Stimulated activated CD4-positive, alpha-beta T cell treated with anti-CD3 and anti-CD28 coated beads, Interleukin-15, amount 100 ng/mL, for 24 hours (primary cell): ENCODE measurements at regions not wholly inside any gene's neighbourhood (a gene's known extent, or its start where the extent isn't known, plus 50 kb on each side); places are given as distances from the start of the nearest gene placed in this dataset.
A peak's percentile ranks its signal among the peaks of the same experiment; 100 is the strongest.
"Not testable (repeated sequence)": the region's sequence is repeated elsewhere in the genome, so short reads cannot be mapped to it uniquely, and the experiment has no call there.

Experiments used
- DNase-seq: peaks from one replicate; pipeline ENCODE4 v3.0.0-alpha.2; 2020

GRCh38 chr3:22836131-22836530 lies 367.0 kb upstream of the UBE2E2 start:
- no peak for DNase-seq

DNA sequence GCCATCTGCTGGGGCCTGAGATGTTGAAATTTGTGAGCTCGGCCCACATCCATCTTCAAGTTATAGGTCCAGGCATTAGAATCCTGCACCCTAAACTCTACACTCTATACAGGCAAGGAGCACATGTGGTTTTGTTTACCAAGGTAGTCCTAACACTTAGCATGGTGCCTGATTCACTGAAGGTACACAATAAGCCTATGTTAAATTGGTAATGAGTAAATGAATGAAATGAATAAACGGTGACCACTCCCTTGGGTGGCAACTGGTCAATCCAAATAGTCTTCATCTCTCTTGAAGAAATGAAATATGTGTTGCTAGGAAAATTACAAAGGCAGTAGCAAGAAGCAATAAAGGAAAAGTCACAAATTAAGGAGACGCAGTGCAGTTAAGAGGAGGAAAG lies 359.3 kb upstream of the UBE2E2 start:
- no peak for DNase-seq

GRCh38 chr3:22846566-22846965 lies 356.6 kb upstream of the UBE2E2 start:
- no peak for DNase-seq

- not testable (repeated sequence) for DNase-seq
Observed at GRCh38 chr3:22849583-22849982, 353.5 kb upstream of the UBE2E2 start.

DNA sequence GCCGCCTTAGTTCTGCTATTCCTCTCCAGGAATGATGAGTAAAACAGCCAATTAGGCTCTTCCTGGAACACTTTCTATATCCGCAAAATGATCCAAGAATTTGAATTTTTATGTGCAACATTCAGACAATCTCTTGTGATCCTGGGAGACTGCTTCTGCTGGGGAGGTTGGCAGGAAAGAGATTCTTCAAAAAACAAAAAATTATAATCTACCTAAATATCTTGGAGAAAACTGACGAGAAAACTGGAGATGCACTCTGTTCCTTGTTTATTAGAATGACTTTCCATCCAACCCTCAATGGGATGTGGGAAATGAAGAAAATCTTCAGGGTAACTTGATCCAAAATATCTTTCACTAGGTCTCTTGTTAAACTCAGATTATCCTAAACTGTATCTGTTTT lies 346.3 kb upstream of the UBE2E2 start:
- no peak for DNase-seq

DNA sequence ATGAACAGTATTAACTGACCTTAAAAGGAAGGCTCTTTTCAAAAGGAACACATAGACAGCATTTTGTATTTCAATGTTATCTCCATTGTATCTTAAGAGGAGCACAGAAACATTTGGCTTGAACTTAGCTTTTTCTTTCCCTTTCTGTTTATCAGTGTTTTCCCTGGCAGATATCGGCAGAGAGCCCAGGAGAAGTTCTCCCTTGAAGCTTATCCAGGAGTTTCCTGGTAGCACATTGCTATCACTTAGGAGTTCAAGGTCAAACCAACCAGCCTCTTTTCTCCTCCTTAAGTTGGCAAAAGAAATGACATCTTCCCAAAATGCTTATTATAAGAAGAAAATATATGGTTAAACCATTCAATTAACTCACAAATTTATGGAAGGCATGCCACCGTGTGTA lies 344.6 kb upstream of the UBE2E2 start:
- no peak for DNase-seq

- no peak for DNase-seq
Observed at GRCh38 chr3:22859618-22860017, 343.5 kb upstream of the UBE2E2 start.

- no peak for DNase-seq
Observed at GRCh38 chr3:22861426-22861825, 341.7 kb upstream of the UBE2E2 start.

DNA sequence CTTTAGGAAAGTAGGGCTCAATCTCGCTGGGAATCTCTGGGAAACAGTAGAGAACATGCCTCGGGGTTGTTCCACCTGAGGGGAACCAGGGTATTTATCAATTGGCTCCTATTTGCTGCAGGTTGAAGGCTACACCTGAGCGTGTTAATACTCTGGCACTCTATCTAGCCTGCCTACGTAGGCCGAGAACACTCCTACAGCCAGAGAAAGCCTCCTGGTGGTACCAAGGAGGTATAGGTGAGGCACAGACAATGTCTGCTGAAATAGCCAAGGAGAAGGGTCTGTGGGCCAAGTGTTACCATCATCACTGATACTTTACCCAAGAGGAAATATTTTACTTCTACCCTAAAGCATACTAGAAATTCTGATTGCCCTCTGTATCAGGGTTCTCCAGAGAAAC lies 341.0 kb upstream of the UBE2E2 start:
- no peak for DNase-seq

DNA sequence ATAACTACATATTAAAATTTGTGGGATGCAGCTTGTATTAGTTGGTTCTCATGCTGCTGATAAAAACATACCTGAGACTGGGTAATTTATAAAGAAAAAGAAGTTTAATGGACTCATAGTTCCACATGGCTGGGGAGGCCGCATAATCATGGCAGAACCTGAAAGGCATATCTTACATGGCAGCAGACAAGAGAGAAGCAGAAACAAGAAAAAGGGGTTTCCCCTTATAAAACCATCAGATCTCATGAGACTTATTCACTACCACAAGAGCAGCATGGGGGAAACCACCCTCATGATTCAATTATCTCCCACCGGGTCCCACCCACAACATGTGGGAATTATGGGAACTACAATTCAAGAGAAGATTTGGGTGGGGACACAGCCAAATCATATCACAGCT lies 320.3 kb upstream of the UBE2E2 start:
- peak; percentile 2 for DNase-seq

DNA sequence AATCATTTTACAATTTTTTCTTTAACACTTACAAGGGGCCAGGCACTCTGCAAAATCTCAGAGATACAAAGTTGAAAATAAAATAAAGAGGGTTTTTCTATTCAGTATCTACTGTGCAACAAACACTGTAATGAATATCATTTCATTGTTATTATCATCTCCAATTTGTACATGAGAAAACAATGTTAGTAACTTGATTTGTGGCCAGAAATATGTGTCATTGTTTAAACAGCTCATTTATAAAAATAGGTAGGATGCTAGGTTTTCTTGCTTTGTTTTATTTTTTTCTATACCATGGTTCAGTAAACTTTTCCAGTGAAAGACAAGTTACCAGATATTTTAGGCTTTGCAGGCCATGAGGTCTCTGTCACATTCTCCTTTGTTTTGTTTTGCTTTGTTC lies 318.1 kb upstream of the UBE2E2 start:
- DNase-seq, result no peak

DNA sequence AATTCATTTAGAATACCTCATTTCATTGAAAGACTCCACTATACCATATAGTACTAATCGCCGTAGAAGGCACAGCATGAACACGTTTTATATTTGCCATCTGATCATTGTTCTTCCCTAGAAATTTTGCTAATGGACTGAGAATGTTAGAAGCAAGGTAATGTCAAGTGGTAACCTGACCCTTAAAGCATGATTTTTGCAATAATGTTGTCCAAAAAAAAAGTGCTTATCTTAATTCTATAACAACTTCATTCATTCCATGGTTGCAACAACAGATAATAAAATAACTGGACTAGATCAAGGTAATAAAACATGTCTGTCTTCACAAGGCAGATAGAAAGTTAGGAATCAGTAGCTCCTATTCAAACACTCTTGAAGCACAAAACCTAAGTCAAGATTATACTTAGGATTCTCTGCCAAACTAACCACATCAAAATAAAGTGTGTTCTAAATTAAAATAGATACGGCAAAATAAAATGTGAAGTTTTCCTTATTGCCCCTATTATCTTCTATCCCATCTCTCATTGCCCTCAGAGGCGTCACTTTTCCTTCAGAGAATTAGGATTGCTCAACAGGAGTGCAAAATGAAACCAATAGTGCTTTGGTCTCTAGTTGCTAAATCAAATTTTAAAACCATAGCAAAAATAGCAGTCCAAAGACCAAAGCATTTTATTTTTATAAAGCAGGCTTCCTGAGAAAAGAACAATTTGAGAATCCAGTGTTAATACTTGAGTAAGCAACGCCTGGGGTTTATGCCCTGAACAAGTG lies 317.4 kb upstream of the UBE2E2 start:
- DNase-seq, result no peak

DNA sequence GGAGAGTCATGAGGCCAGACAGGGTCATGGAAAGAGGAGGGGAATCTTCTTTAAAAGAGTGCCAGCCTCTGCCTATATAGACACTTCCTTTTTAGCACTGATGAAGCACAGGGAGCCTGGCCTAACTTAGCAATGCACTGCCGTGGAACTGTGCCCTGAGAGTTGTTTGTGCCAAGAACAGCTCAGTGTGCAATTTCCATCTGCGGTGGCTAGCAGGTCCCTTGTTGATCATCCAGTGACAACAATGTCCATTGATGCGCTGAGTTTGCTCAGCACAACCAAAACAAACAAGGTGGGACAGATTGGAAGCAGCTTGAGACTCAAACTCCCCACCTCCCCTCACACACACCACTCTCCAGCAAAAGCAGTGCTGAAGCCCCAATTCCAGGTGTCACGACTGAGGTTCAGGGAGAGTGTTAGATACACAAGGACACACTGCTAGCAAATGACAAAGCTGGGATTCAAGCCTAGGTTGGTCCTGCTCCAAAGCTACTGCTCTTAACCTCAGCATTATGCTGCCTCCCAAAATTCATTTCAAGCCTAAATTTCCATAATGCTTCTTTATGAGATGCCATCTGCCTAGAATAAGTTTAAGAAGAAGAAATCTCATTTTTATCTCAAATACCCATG lies 316.6 kb upstream of the UBE2E2 start:
- DNase-seq, result no peak

DNA sequence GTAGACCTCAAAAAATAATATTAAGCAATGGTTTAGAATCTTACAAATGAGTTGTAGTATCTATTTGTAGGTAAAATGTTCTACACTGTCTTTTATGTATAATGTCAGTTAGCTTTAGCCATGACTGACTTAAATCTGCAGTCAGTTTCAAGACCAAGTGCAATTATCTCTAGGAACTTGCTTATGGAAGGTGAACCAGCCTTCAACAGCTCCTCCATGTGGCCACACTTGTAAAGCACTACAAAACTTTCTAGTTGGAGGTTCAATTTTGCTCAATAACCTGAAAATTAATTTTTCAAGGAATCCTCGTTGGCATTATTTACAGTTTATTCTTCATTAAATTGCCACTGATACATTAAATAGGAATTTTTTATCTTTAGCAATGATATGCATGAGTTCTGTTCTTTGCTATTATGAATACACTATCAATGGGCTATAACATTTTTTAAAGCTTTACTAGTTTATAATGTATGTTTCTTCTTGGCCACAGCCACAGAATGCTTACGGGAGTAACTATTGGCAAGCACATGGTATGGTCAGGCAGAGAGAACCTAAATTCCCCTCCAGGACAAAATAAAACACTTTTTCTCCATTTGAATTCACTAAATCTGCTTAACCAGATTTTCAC lies 315.3 kb upstream of the UBE2E2 start:
- peak; percentile 7 for DNase-seq

GRCh38 chr3:22893101-22893500 lies 310.0 kb upstream of the UBE2E2 start:
- no peak for DNase-seq

GRCh38 chr3:22893644-22894325 lies 309.3 kb upstream of the UBE2E2 start:
- DNase-seq, result no peak

GRCh38 chr3:22894865-22895264 lies 308.3 kb upstream of the UBE2E2 start:
- no peak for DNase-seq

GRCh38 chr3:22895671-22896070 lies 307.5 kb upstream of the UBE2E2 start:
- DNase-seq, result no peak

- no peak for DNase-seq
Observed at GRCh38 chr3:22898558-22898957, 304.6 kb upstream of the UBE2E2 start.

GRCh38 chr3:22899441-22899840 lies 303.7 kb upstream of the UBE2E2 start:
- no peak for DNase-seq

DNA sequence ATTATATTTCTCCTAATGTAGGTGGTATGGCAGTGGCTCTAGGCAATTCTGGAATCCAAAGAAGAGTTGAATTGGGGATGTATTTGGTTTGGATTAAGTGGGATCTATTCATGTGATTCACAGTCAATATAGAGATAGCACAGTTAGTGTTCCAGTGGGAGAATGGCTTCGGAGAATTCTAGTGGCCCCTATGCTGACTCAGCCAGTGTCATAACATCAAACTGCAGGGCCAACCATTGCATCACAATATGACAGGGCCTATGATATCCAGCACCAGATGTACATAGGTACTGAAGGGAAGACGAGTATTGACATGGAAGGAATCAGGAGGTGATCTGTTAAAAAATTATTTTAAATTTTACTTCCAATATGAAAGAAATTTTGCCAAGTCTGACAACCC lies 302.8 kb upstream of the UBE2E2 start:
- no peak for DNase-seq

GRCh38 chr3:22901684-22902083 lies 301.4 kb upstream of the UBE2E2 start:
- DNase-seq, result no peak

- no peak for DNase-seq
Observed at GRCh38 chr3:22907161-22907780, 295.9 kb upstream of the UBE2E2 start.
